ENCODE measurements at regions not wholly inside any gene's neighbourhood (a gene's known extent, or its start where the extent isn't known, plus 50 kb on each side); places are given as distances from the start of the nearest gene placed in this dataset.

DNA sequence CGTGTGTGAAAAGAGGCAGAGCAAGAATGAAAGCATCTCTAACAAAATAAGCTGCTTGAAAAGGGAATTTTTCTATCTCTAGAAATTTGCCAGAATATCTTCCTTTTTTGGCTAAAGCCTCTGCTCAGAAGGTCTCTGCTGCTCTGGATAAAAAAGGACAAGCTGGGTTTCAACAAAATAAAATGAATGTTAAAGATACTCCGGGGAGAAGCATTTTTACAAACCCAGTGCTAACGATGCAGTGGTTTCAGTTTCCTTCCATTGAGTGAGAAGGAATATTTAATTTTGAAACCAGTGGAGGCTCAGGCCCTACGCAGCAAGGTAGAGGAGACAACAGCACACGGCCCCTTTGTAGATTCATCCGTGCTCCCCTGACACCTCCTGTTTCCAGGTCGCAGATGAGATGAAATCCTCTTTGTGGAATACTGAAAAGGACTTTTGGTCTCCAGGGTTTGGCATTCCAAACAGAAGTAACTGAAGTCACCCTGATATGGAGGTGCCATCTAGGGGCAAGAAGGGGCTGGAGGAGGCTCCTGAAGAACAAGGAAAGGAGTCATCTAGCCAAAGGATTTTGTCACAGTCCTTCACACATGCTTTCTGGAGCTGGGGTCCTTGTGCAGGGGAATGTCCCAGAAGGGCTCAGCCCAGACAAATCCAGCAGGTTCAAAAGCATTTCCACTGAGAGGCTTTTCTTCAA is 65.7 kb upstream of the SYT6 start:
- H3K36me3 Mint-ChIP-seq (ENCODE audit: low read depth) = no peaks in the 10 kb centered on the region
- peaks cover 8% of the 10 kb centered on the region for H3K4me1 Mint-ChIP-seq
- H3K4me3 Mint-ChIP-seq = no peak overlapping the region
- H3K27ac Mint-ChIP-seq = no peak overlapping the region
- H3K9me3 Mint-ChIP-seq = no peaks in the 10 kb centered on the region
- no peak for DNase-seq
- H3K27me3 Mint-ChIP-seq (ENCODE audit: low read depth, poor library complexity) = no peaks in the 10 kb centered on the region
- TF ChIP-seq, protein P1, sequence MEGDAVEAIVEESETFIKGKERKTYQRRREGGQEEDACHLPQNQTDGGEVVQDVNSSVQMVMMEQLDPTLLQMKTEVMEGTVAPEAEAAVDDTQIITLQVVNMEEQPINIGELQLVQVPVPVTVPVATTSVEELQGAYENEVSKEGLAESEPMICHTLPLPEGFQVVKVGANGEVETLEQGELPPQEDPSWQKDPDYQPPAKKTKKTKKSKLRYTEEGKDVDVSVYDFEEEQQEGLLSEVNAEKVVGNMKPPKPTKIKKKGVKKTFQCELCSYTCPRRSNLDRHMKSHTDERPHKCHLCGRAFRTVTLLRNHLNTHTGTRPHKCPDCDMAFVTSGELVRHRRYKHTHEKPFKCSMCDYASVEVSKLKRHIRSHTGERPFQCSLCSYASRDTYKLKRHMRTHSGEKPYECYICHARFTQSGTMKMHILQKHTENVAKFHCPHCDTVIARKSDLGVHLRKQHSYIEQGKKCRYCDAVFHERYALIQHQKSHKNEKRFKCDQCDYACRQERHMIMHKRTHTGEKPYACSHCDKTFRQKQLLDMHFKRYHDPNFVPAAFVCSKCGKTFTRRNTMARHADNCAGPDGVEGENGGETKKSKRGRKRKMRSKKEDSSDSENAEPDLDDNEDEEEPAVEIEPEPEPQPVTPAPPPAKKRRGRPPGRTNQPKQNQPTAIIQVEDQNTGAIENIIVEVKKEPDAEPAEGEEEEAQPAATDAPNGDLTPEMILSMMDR (IDR thresholded peaks at IDR 0.05) = no peak

- no peak for DNase-seq
- Mint-ChIP-seq H3K4me3 (no peak overlapping the region), H3K4me1 (peaks cover 8% of the 10 kb centered on the region), H3K36me3 (ENCODE audit: low read depth) (no peaks in the 10 kb centered on the region), H3K27ac (peak overlapping the region; percentile 44), H3K27me3 (ENCODE audit: low read depth, poor library complexity) (no peaks in the 10 kb centered on the region), H3K9me3 (no peaks in the 10 kb centered on the region)
- TF ChIP-seq, protein P1 (IDR thresholded peaks at IDR 0.05) = no peak
Observed at GRCh38 chr1:114218361-114219171, 64.9 kb upstream of the SYT6 start.

GRCh38 chr1:114216431-114217173 is 62.9 kb upstream of the SYT6 start:
- H3K27ac Mint-ChIP-seq = no peak overlapping the region
- H3K9me3 Mint-ChIP-seq = no peaks in the 10 kb centered on the region
- no peak for DNase-seq
- H3K4me1 Mint-ChIP-seq = peaks cover 16% of the 10 kb centered on the region
- H3K36me3 Mint-ChIP-seq (ENCODE audit: low read depth) = no peaks in the 10 kb centered on the region
- H3K27me3 Mint-ChIP-seq (ENCODE audit: low read depth, poor library complexity) = peaks cover 4% of the 10 kb centered on the region
- H3K4me3 Mint-ChIP-seq = no peak overlapping the region
- TF ChIP-seq, protein P1 (IDR thresholded peaks at IDR 0.05) = no peak

- TF ChIP-seq, protein P1 (IDR thresholded peaks at IDR 0.05) = no peak
- Mint-ChIP-seq H3K4me1 (peaks cover 16% of the 10 kb centered on the region), H3K27me3 (ENCODE audit: low read depth, poor library complexity) (peaks cover 9% of the 10 kb centered on the region), H3K27ac (no peak overlapping the region), H3K9me3 (no peaks in the 10 kb centered on the region), H3K4me3 (no peak overlapping the region), H3K36me3 (ENCODE audit: low read depth) (no peaks in the 10 kb centered on the region)
- DNase-seq = no peak
Observed at GRCh38 chr1:114215436-114215835, 61.8 kb upstream of the SYT6 start.

DNA sequence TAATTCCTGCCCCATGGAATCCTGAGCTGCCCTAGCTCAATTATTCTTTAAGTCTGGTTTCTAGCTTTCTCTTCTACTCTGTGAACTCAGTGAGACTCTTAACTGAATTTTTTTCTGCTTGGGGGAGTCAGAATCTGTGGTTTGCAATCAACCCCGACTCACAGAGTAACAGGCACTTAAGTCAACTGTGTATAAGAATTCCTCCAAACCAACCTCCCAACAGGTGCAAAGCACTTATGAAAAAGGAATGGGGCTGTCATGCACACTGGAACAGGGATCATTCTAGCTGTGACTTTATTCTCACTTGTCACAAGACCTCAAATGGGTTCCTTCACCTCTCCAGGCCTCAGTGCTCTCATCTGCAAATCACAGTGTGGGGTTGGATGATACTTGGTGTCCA is 60.3 kb upstream of the SYT6 start:
- no peak overlapping the region for H3K4me3 Mint-ChIP-seq
- H3K27ac Mint-ChIP-seq = no peak overlapping the region
- peaks cover 15% of the 10 kb centered on the region for H3K4me1 Mint-ChIP-seq
- H3K27me3 Mint-ChIP-seq (ENCODE audit: low read depth, poor library complexity) = peaks cover 9% of the 10 kb centered on the region
- TF ChIP-seq, protein P1 (IDR thresholded peaks at IDR 0.05) = no peak
- DNase-seq = no peak
- no peaks in the 10 kb centered on the region for H3K36me3 Mint-ChIP-seq (ENCODE audit: low read depth)
- no peaks in the 10 kb centered on the region for H3K9me3 Mint-ChIP-seq

All from nephron progenitor cell (in vitro differentiated cells).